ENCODE measurements at regions not wholly inside any gene's neighbourhood (a gene's known extent, or its start where the extent isn't known, plus 50 kb on each side); places are given as distances from the start of the nearest gene placed in this dataset.

DNA sequence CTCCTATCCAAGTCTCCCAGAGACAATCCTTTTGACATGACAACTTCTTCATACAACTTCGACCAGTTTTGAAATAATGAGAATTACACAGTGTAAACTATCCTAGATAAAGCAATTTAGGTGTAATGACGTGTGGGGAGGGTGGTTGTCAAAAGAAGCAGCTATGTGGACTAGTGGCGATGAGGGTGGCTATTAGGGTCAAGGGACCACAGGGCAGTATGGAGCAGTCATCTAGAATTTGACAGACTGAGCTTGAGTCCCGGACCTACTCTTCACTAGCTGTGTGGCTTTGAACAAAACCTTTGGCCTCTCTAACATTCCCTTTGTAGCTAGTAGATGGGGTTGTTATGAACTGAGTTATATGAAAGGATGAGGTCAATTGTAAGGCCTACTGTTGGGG, 247.1 kb downstream of the HAPSTR1 start (continued):
- TF ChIP-seq, protein P1, sequence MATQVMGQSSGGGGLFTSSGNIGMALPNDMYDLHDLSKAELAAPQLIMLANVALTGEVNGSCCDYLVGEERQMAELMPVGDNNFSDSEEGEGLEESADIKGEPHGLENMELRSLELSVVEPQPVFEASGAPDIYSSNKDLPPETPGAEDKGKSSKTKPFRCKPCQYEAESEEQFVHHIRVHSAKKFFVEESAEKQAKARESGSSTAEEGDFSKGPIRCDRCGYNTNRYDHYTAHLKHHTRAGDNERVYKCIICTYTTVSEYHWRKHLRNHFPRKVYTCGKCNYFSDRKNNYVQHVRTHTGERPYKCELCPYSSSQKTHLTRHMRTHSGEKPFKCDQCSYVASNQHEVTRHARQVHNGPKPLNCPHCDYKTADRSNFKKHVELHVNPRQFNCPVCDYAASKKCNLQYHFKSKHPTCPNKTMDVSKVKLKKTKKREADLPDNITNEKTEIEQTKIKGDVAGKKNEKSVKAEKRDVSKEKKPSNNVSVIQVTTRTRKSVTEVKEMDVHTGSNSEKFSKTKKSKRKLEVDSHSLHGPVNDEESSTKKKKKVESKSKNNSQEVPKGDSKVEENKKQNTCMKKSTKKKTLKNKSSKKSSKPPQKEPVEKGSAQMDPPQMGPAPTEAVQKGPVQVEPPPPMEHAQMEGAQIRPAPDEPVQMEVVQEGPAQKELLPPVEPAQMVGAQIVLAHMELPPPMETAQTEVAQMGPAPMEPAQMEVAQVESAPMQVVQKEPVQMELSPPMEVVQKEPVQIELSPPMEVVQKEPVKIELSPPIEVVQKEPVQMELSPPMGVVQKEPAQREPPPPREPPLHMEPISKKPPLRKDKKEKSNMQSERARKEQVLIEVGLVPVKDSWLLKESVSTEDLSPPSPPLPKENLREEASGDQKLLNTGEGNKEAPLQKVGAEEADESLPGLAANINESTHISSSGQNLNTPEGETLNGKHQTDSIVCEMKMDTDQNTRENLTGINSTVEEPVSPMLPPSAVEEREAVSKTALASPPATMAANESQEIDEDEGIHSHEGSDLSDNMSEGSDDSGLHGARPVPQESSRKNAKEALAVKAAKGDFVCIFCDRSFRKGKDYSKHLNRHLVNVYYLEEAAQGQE (IDR thresholded peaks at IDR 0.05; ENCODE audit: borderline replicate concordance) = no peak
- TF ChIP-seq, protein P1 (CRISPR knock-in tag; IDR thresholded peaks at IDR 0.05; ENCODE audit: low read depth) = no peak
- no peak for TF ChIP-seq ZNF436 (CRISPR knock-in tag; IDR thresholded peaks at IDR 0.05)
- TF ChIP-seq, protein P2, sequence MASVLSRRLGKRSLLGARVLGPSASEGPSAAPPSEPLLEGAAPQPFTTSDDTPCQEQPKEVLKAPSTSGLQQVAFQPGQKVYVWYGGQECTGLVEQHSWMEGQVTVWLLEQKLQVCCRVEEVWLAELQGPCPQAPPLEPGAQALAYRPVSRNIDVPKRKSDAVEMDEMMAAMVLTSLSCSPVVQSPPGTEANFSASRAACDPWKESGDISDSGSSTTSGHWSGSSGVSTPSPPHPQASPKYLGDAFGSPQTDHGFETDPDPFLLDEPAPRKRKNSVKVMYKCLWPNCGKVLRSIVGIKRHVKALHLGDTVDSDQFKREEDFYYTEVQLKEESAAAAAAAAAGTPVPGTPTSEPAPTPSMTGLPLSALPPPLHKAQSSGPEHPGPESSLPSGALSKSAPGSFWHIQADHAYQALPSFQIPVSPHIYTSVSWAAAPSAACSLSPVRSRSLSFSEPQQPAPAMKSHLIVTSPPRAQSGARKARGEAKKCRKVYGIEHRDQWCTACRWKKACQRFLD (CRISPR knock-in tag; IDR thresholded peaks at IDR 0.05) = no peak
- no peak for TF ChIP-seq TARDBP (IDR thresholded peaks at IDR 0.05)
- no peak for TF ChIP-seq TCF7L2 (IDR thresholded peaks at IDR 0.05; ENCODE audit: low read depth, low read length)
- TF ChIP-seq NR4A1 (CRISPR knock-in tag; IDR thresholded peaks at IDR 0.05) = no peak
- TF ChIP-seq NR4A1 (tag; IDR thresholded peaks at IDR 0.05) = no peak
- TF ChIP-seq CAMTA2 (CRISPR knock-in tag; conservative IDR thresholded peaks at IDR 0.05) = no peak
- TF ChIP-seq NEUROD1 (IDR thresholded peaks at IDR 0.05; ENCODE audit: borderline replicate concordance, low read depth, low read length, partially characterized antibody) = no peak
